ENCODE measurements at regions not wholly inside any gene's neighbourhood (a gene's known extent, or its start where the extent isn't known, plus 50 kb on each side); places are given as distances from the start of the nearest gene placed in this dataset.
A peak's percentile ranks its signal among the peaks of the same experiment; 100 is the strongest.

GRCh38 chr2:239691720-239692119, 290.9 kb upstream of the HDAC4 start:
- no peaks in the 10 kb centered on the region for H3K27me3 ChIP-seq
- H3K4me1 ChIP-seq = peaks cover 6 to 34% (median 20%) of the 10 kb centered on the region in 10 experiments; a peak in 18 of 20 replicates
- H3K4me3 ChIP-seq = no peak overlapping the region
- no peaks in the 10 kb centered on the region for H3K9me3 ChIP-seq (replicated peaks in 1 of 11)
- no peaks in the 10 kb centered on the region for H3K36me3 ChIP-seq
- H4K20me1 ChIP-seq = no peaks in the 10 kb centered on the region
- H3K4me2 ChIP-seq = no peak overlapping the region
- H3K27ac ChIP-seq = no peak overlapping the region
- no peak overlapping the region for H3K9ac ChIP-seq
- no peak for TF ChIP-seq Cebpa-rat (IDR thresholded peaks at IDR 0.05)

GRCh38 chr2:239690651-239691631, 290.1 kb upstream of the HDAC4 start:
- H4K20me1 ChIP-seq = no peaks in the 10 kb centered on the region
- no peak overlapping the region for H3K9ac ChIP-seq

GRCh38 chr2:239689985-239690384, 289.2 kb upstream of the HDAC4 start:
- Histone ChIP-seq H3K4me2 (peak overlapping the region in 4 of 11 experiments; percentile 1 to 46 (median 18); a peak in 4 of 22 replicates), H3K36me3 (no peaks in the 10 kb centered on the region), H3K9me3 (replicated peaks in 1 of 11) (no peaks in the 10 kb centered on the region), H3K4me1 (peaks cover 6 to 34% (median 20%) of the 10 kb centered on the region in 10 experiments; a peak in 18 of 20 replicates), H3K27ac (no peak overlapping the region), H4K20me1 (no peaks in the 10 kb centered on the region), H3K9ac (no peak overlapping the region), H3K27me3 (no peaks in the 10 kb centered on the region), H3K4me3 (no peak overlapping the region)
- TF ChIP-seq Cebpa-rat (IDR thresholded peaks at IDR 0.05) = no peak

More at GRCh38 chr2:239690651-239691631, 290.1 kb upstream of the HDAC4 start:
- Histone ChIP-seq H3K36me3 (no peaks in the 10 kb centered on the region), H3K4me2 (no peak overlapping the region), H3K4me1 (peaks cover 6 to 34% (median 20%) of the 10 kb centered on the region in 10 experiments; a peak in 18 of 20 replicates), H3K27me3 (no peaks in the 10 kb centered on the region), H3K9me3 (replicated peaks in 1 of 11) (no peaks in the 10 kb centered on the region), H3K27ac (no peak overlapping the region), H3K4me3 (no peak overlapping the region)
- no peak for TF ChIP-seq Cebpa-rat (IDR thresholded peaks at IDR 0.05)

DNA sequence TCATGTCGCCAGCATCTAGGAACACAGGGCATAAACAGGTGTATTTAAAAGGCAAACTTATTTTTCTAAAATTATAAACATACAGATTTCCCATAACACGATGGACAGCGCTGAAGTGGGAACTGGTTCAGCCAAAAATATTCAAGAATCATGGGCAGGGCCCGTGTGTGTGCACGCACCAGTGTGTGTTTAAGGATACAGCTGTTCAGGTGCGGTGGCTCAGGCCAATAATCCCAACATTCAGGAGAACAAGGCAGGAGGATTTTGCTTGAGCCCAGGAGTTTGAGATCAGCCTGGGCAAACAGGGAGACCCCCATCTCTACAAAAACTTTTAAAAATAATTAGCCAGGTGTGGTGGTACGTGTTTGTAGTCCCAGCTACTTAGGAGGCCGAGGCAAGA, 288.6 kb upstream of the HDAC4 start:
- no peak for TF ChIP-seq Cebpa-rat (IDR thresholded peaks at IDR 0.05)
- Histone ChIP-seq H4K20me1 (no peaks in the 10 kb centered on the region), H3K4me1 (peaks cover 6 to 31% (median 18%) of the 10 kb centered on the region in 10 experiments; a peak in 18 of 20 replicates), H3K9ac (no peak overlapping the region), H3K4me2 (no peak overlapping the region), H3K9me3 (replicated peaks in 1 of 11) (no peaks in the 10 kb centered on the region), H3K27me3 (no peaks in the 10 kb centered on the region), H3K36me3 (no peaks in the 10 kb centered on the region), H3K4me3 (no peak overlapping the region), H3K27ac (no peak overlapping the region)

- H3K4me1 ChIP-seq = peaks cover 6 to 25% (median 12%) of the 10 kb centered on the region in 10 experiments; a peak in 18 of 20 replicates
- H3K9ac ChIP-seq = no peak overlapping the region
- no peaks in the 10 kb centered on the region for H3K36me3 ChIP-seq
- no peaks in the 10 kb centered on the region for H4K20me1 ChIP-seq
- no peak overlapping the region for H3K4me3 ChIP-seq
- TF ChIP-seq Cebpa-rat (IDR thresholded peaks at IDR 0.05) = no peak
- H3K9me3 ChIP-seq (replicated peaks in 1 of 11) = no peaks in the 10 kb centered on the region
- H3K27me3 ChIP-seq = no peaks in the 10 kb centered on the region
- H3K4me2 ChIP-seq = no peak overlapping the region
- H3K27ac ChIP-seq = no peak overlapping the region
Observed at GRCh38 chr2:239688840-239689239, 288.0 kb upstream of the HDAC4 start.

DNA sequence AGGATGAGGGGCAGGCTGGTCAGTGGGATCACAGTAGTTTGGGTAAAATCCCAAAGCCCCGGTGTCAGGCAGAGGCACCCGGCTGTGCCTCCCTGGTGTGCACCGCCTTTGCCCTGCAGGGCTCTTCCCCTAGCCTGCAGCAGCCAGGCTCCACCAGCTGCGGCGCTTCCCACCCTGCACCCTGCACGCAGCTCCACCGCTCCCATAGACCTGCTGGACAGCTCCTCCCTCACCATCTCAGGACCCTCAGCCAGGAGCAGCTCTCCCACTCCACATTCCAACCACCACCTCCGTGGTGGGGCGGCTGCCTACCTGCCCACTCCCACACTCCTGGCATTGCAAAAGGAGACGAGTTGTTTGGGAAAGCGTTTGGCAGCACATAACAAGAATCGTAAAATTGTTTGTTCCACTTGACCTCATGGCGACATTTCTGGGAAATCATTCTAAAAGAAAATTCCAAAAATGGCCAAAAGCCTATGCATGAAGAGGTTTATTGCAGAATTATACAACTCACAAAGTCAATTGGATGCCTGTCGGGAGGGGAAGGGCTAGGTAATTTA, 287.4 kb upstream of the HDAC4 start:
- Histone ChIP-seq H3K4me3 (no peak overlapping the region), H3K9ac (no peak overlapping the region), H3K9me3 (replicated peaks in 1 of 11) (peaks cover 1 to 5% (median 3%) of the 10 kb centered on the region in 11 experiments; a peak in 13 of 22 replicates), H3K27ac (no peak overlapping the region), H4K20me1 (no peaks in the 10 kb centered on the region), H3K27me3 (no peaks in the 10 kb centered on the region), H3K4me2 (no peak overlapping the region), H3K4me1 (peaks cover 2 to 19% (median 6%) of the 10 kb centered on the region in 10 experiments; a peak in 17 of 20 replicates), H3K36me3 (no peaks in the 10 kb centered on the region)
- TF ChIP-seq Cebpa-rat (IDR thresholded peaks at IDR 0.05) = no peak

DNA sequence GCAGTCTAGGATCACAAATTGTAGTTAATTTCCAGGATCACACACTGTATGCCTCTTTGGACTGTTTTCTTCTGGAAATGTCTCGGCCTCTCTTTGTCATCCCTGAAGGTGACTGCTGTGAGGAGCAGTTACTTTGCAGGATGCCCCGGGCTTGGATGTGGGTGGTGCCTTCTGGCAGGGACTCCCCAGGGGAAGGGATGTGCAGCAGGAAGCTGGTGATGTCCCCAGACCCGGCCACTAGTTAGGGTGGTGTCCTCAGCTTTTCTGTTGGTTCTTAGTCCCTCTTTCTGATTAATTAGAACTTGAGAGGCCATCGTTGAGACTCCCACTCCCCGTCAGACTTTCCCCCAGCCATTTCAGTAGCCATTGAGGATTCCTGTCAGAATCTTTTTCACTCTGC, 286.6 kb upstream of the HDAC4 start:
- Histone ChIP-seq H3K4me2 (no peak overlapping the region), H3K36me3 (no peaks in the 10 kb centered on the region), H4K20me1 (no peaks in the 10 kb centered on the region), H3K27me3 (no peaks in the 10 kb centered on the region), H3K9me3 (replicated peaks in 1 of 11) (peaks cover 6 to 13% (median 10%) of the 10 kb centered on the region in 11 experiments; a peak in 14 of 22 replicates), H3K9ac (no peak overlapping the region), H3K4me3 (no peak overlapping the region), H3K27ac (no peak overlapping the region), H3K4me1 (peaks cover 0 to 11% (median under 1%) of the 10 kb centered on the region in 10 experiments; a peak in 8 of 20 replicates)
- no peak for TF ChIP-seq Cebpa-rat (IDR thresholded peaks at IDR 0.05)

DNA sequence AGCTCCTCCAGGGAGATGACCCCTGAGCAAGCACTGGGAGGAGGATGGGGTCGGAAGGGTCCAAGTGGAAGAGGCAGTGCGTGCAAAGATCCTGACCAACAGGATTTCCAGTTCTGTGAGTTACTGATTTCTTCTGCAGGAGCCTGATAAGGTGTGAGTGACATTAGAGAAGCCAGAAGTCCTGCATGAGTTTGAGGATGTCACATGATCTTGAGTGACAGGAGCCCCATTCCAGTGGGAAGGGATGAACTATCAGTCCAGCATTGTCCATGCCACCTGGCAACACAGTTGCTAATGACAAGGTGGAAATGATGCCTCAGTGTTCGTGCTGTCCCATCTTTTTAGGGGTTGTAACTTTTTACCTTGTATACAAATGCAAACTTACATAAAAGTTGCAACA, 285.1 kb upstream of the HDAC4 start:
- no peaks in the 10 kb centered on the region for H3K36me3 ChIP-seq
- no peak overlapping the region for H3K4me2 ChIP-seq
- no peak overlapping the region for H3K9ac ChIP-seq
- H4K20me1 ChIP-seq = no peaks in the 10 kb centered on the region
- no peaks in the 10 kb centered on the region for H3K27me3 ChIP-seq
- H3K9me3 ChIP-seq (replicated peaks in 1 of 11) = peaks cover 6 to 16% (median 13%) of the 10 kb centered on the region in 11 experiments; a peak in 14 of 22 replicates
- TF ChIP-seq Cebpa-rat (IDR thresholded peaks at IDR 0.05) = no peak
- no peak overlapping the region for H3K4me3 ChIP-seq
- H3K4me1 ChIP-seq = peaks cover 0 to 9% (median 0%) of the 10 kb centered on the region in 10 experiments; a peak in 7 of 20 replicates
- H3K27ac ChIP-seq = no peak overlapping the region

DNA sequence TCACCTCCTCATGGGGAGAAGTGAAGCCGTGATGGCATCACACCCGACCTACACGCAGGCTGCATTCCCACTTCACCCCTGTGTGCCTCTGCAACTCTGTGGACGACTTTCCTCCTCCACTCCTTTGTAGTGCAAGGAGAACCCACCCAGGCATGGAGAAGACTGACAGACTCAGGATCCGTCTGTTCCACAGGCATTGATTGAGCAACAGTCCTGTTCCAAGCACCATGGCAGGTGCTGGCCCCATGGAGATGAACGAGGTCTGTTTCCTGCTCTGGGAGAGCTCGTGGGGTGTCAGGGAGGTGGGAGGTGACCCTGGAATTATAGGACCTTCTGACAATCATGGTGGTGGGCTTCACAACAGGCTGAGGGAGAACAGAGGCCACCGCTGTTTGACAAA, 284.7 kb upstream of the HDAC4 start:
- Histone ChIP-seq H3K27me3 (no peaks in the 10 kb centered on the region), H3K27ac (no peak overlapping the region), H3K36me3 (no peaks in the 10 kb centered on the region), H3K4me1 (peaks cover 0 to 9% (median 0%) of the 10 kb centered on the region in 10 experiments; a peak in 6 of 20 replicates), H3K4me2 (no peak overlapping the region), H4K20me1 (no peaks in the 10 kb centered on the region), H3K4me3 (no peak overlapping the region), H3K9me3 (replicated peaks in 1 of 11) (peaks cover 6 to 16% (median 13%) of the 10 kb centered on the region in 11 experiments; a peak in 14 of 22 replicates), H3K9ac (no peak overlapping the region)
- no peak for TF ChIP-seq Cebpa-rat (IDR thresholded peaks at IDR 0.05)
